HepG2 (cell line): ENCODE measurements at regions not wholly inside any gene's neighbourhood (a gene's known extent, or its start where the extent isn't known, plus 50 kb on each side); places are given as distances from the start of the nearest gene placed in this dataset.

Source experiments
- ATAC-seq: fragments of 200-7000 bp; cut with Tn5 transposase; 3 replicates; pipeline ENCODE4 v1.9.1; 2020; ENCODE audit warnings: mild to moderate bottlenecking, moderate library complexity
- BruUV-seq: library from RNA; stranded (reverse); fragments of 400-500 nt; replicated peaks from 2 replicates; lab custom pipeline; 2021; lab: Mats Ljungman, UMichigan
- CTCF ChIA-PET: fragments of 300-600 bp; formaldehyde crosslinking; extraction: SDS; loops from one replicate; lab custom pipeline; 2021; ENCODE audit warnings: low total read pairs, inconsistent platforms, low intra/inter-chr PET ratio; lab: Yijun Ruan, JAX
- POLR2A ChIA-PET: fragments of 350-600 bp; sonication (Branson Sonifier 250); formaldehyde crosslinking; loops from one replicate; lab custom pipeline; 2020; ENCODE audit warnings: antibody characterized with exemption, inconsistent platforms; lab: Yijun Ruan, JAX
- DNase-seq: peaks from one replicate; pipeline ENCODE4 v3.0.0-alpha.2; 2015; ENCODE audit warnings: low spot score
- FAIRE-seq: peaks from 3 replicates; lab custom pipeline; 2011; peaks lifted over from hg19 to GRCh38; lab: Jason Lieb, UNC
- H2AFZ ChIP-seq: one replicate; pipeline ENCODE4 v1.6.1; 2011; ENCODE audit warnings: low read length, inconsistent platforms
- H3K27ac ChIP-seq: fragments of 300-600 bp; 3 replicates; pipeline ENCODE4 v1.8.0; 2011; ENCODE audit warnings: mixed run types, mild to moderate bottlenecking, mixed read lengths, low read length, inconsistent platforms; ENCODE audit not compliant: insufficient read depth; ENCODE audit errors: extremely low read length
- H3K27me3 ChIP-seq, 2 experiments: fragments of 200-600 bp in 1 of 2; 2 replicates in 1 of 2; 3 replicates in 1 of 2; pipeline versions ENCODE4 v1.6.0 to v1.8.0; 2011; ENCODE audit warnings: low read length in 2 of 2, mild to moderate bottlenecking in 2 of 2, moderate library complexity in 2 of 2, inconsistent platforms in 1 of 2; ENCODE audit not compliant: insufficient read depth in 2 of 2, control insufficient read depth in 1 of 2
- H3K36me3 ChIP-seq, 2 experiments: fragments of 200-600 bp in 1 of 2; replicated peaks in 1 of 2; 2 replicates in 1 of 2; 3 replicates in 1 of 2; pipeline versions ENCODE4 v1.5.1 to v1.8.0; 2011; ENCODE audit warnings: low read length in 2 of 2, inconsistent platforms in 1 of 2; ENCODE audit not compliant: insufficient read depth in 2 of 2, control insufficient read depth in 1 of 2
- H3K4me1 ChIP-seq: 2 replicates; pipeline ENCODE4 v1.5.1; 2012; ENCODE audit warnings: low read length, inconsistent platforms; ENCODE audit not compliant: insufficient read depth
- H3K4me2 ChIP-seq: 2 replicates; pipeline ENCODE4 v1.6.0; 2011; ENCODE audit warnings: low read depth, low read length, inconsistent platforms
- H3K4me3 ChIP-seq, 3 experiments: fragments of 200-600 bp in 1 of 3; sonication (generic), shearing (Covaris generic) in 1 of 3; replicated peaks in 1 of 3; 2 replicates each; pipeline ENCODE4 v1.5.1; 2011 to 2016; ENCODE audit warnings: low read length in 3 of 3, inconsistent platforms in 2 of 3, low read depth in 2 of 3, mild to moderate bottlenecking in 2 of 3, control low read depth in 1 of 3, mixed read lengths in 1 of 3; ENCODE audit not compliant: insufficient read depth in 1 of 3
- H3K79me2 ChIP-seq: one replicate; pipeline ENCODE4 v1.6.1; 2011; ENCODE audit warnings: low read length, inconsistent platforms; ENCODE audit not compliant: insufficient read depth
- H3K9ac ChIP-seq: 2 replicates; pipeline ENCODE4 v1.6.0; 2011; ENCODE audit warnings: mild to moderate bottlenecking, low read depth, low read length, inconsistent platforms; ENCODE audit not compliant: insufficient read depth
- H3K9me3 ChIP-seq: 2 replicates; pipeline ENCODE4 v1.5.1; 2012; ENCODE audit warnings: mild to moderate bottlenecking, low read length
- H4K20me1 ChIP-seq: 2 replicates; pipeline ENCODE4 v1.6.0; 2011; ENCODE audit warnings: inconsistent platforms, mild to moderate bottlenecking, low read length, moderate library complexity; ENCODE audit not compliant: insufficient read depth
- ATF3 ChIP-seq: sonication (generic); formaldehyde crosslinking; IDR thresholded peaks from 2 replicates; pipeline ENCODE4 v1.4.0; 2020; ENCODE audit warnings: missing genetic modification reagents
- DNMT3B ChIP-seq: conservative IDR thresholded peaks from 2 replicates; pipeline ENCODE4 v1.6.1; 2016; ENCODE audit warnings: missing biosample characterization, control low read depth
- FOXC1 ChIP-seq: sonication (generic); formaldehyde crosslinking; IDR thresholded peaks from 2 replicates; pipeline ENCODE4 v1.8.0; 2022; ENCODE audit warnings: mild to moderate bottlenecking, missing genetic modification reagents, borderline replicate concordance
- KMT2A ChIP-seq: sonication (generic); formaldehyde crosslinking; IDR thresholded peaks from 2 replicates; pipeline ENCODE4 v1.4.0; 2020; ENCODE audit warnings: missing genetic modification reagents
- MBD4 ChIP-seq: IDR thresholded peaks from 2 replicates; pipeline ENCODE4 v1.6.1; 2012; ENCODE audit warnings: low read length, inconsistent platforms, borderline replicate concordance
- MEIS1 ChIP-seq: sonication (generic); formaldehyde crosslinking; IDR thresholded peaks from 2 replicates; pipeline ENCODE4 v1.9.0; 2021; ENCODE audit warnings: mild to moderate bottlenecking, missing genetic modification reagents, moderate library complexity, borderline replicate concordance
- MEIS2 ChIP-seq: sonication (generic); formaldehyde crosslinking; IDR thresholded peaks from 2 replicates; pipeline ENCODE4 v1.9.0; 2021; ENCODE audit warnings: mild to moderate bottlenecking, missing genetic modification reagents
- RARA ChIP-seq: IDR thresholded peaks from 2 replicates; pipeline ENCODE4 v1.6.1; 2016; ENCODE audit warnings: missing genetic modification reagents, missing compliant biosample characterization
- RFX5 ChIP-seq: IDR thresholded peaks from 2 replicates; pipeline ENCODE4 v1.6.1; 2011; ENCODE audit warnings: low read depth, low read length, improper control_type of control experiment
- ZBTB34 ChIP-seq: sonication (generic); formaldehyde crosslinking; IDR thresholded peaks from 2 replicates; pipeline ENCODE4 v1.8.0; 2022; ENCODE audit warnings: mild to moderate bottlenecking, missing genetic modification reagents
- WGBS: methylation state at CpG from one replicate; pipeline ENCODE4 v1.1.6; 2017; ENCODE audit warnings: low lambda C conversion rate; 5-methylcytosine and 5-hydroxymethylcytosine counted together
- in situ Hi-C: cut with HindIII; loops from 2 replicates; pipeline ENCODE4 v1.10.0; 2017; ENCODE audit warnings: low pct_unique_long_range_greater_than_20kb; ENCODE audit not compliant: extremely low pct_ligation_motif_present
- intact Hi-C: fragments of 100-400 bp; cut with micrococcal nuclease; formaldehyde crosslinking; loops from one replicate; pipeline ENCODE4 v1.10.0; 2022; ENCODE audit not compliant: unreplicated experiment

GRCh38 chr14:71481021-71481654 is 451.1 kb upstream of the RGS6 start:
- H3K4me3 ChIP-seq: no peak overlapping the region
- no peaks in the 10 kb centered on the region for H3K4me1 ChIP-seq
- H3K27me3 ChIP-seq: no peaks in the 10 kb centered on the region
- WGBS: 100% methylated on average over 4 of the region's 4 CpGs
- no peak for DNase-seq
- intact Hi-C loops (no loop called here), in situ Hi-C loops (no loop called here)
- no peaks in the 10 kb centered on the region for H3K9me3 ChIP-seq
- CTCF ChIA-PET: no interaction called here
- H3K36me3 ChIP-seq: no peaks in the 10 kb centered on the region; a peak in 1 of 5 replicates
- TF ChIP-seq ATF3 (CRISPR knock-in tag) (no peak), MEIS2 (CRISPR knock-in tag) (no peak), RARA (CRISPR knock-in tag) (no peak), MEIS1 (CRISPR knock-in tag) (no peak), MBD4 (no peak), FOXC1 (CRISPR knock-in tag) (no peak), RFX5 (no peak), ZBTB34 (no peak), KMT2A (no peak), DNMT3B (CRISPR knock-in tag) (no peak)
- no peak overlapping the region for H3K4me2 ChIP-seq
- no peaks in the 10 kb centered on the region for H4K20me1 ChIP-seq
- BruUV-seq: no TSS peak
- no peak for FAIRE-seq
- POLR2A ChIA-PET: no interaction called here
- no peak for ATAC-seq
- no peak overlapping the region for H2AFZ ChIP-seq
- no peak overlapping the region for H3K9ac ChIP-seq
- H3K79me2 ChIP-seq: no peaks in the 10 kb centered on the region
- no peak overlapping the region for H3K27ac ChIP-seq
